ENCODE measurements at regions not wholly inside any gene's neighbourhood (a gene's known extent, or its start where the extent isn't known, plus 50 kb on each side); places are given as distances from the start of the nearest gene placed in this dataset.

GRCh38 chr9:12133416-12133815 lies 559.8 kb upstream of the TYRP1 start:
- in situ Hi-C loops (cut with MboI; ENCODE audit: low pct_unique_long_range_greater_than_20kb, low sequenced_read_pairs, unreplicated experiment): no loop called here
- DNase-seq (ENCODE audit: low spot score): no peak
- TF ChIP-seq CTCF (IDR thresholded peaks at IDR 0.05; ENCODE audit: extremely low read depth, insufficient read depth, missing control alignments): no peak

DNA sequence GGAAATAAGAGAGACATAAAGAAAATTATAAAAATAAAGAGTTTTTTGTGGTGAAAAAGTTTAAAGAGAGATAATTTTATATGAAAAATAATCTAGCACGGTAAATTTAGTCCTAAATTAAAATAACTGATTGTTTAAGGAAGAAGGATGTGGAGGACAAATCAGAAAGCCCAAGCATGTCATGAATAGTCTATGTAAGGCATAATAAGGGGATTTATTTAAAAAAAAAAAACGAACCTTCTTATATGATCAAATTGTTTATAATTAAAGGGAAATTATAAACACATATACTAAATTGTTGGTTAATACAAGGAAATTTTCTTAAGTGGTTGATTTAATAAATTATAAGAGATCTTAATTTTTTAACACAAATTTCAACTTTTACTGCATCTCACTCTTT lies 551.8 kb upstream of the TYRP1 start:
- in situ Hi-C loops (cut with MboI; ENCODE audit: low pct_unique_long_range_greater_than_20kb, low sequenced_read_pairs, unreplicated experiment): no loop called here
- no peak for DNase-seq (ENCODE audit: low spot score)
- no peak for TF ChIP-seq CTCF (IDR thresholded peaks at IDR 0.05; ENCODE audit: extremely low read depth, insufficient read depth, missing control alignments)

- no peak for DNase-seq (ENCODE audit: low spot score)
- in situ Hi-C loops (cut with MboI; ENCODE audit: low pct_unique_long_range_greater_than_20kb, low sequenced_read_pairs, unreplicated experiment): no loop called here
- TF ChIP-seq CTCF (IDR thresholded peaks at IDR 0.05; ENCODE audit: extremely low read depth, insufficient read depth, missing control alignments): no peak
These were observed 537.6 kb upstream of the TYRP1 start for GRCh38 chr9:12155401-12156134.

DNA sequence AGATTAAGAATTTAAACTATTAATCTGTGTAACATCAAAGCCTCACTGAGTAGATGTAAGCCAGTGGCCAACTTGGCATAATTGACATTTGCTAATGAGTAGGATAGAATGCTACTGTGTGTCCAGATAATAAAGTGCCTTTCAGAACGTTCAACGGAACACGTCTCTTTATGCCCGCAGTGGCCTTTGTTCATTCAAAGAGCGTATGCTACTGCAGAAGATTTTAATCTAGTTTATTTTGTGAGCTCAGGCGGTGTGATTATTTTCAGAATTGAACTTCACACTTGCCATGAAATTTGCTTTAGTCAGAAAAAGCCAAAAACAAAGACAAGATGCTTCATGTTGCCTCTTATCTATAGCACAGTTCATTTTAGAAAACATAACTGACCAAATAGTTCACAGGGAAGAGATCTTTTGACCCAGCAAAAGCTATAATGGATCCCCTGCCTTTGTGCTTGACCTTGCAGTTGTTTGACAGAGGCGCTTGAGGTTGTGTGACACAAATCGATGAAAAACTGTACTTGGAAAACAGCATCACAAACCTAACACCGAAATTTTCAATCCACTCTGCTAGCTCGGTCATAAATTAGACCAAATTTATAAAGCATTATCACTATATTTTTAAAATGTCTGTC lies 530.9 kb upstream of the TYRP1 start:
- in situ Hi-C loops (cut with MboI; ENCODE audit: low pct_unique_long_range_greater_than_20kb, low sequenced_read_pairs, unreplicated experiment): no loop called here
- DNase-seq (ENCODE audit: low spot score): no peak
- TF ChIP-seq CTCF (IDR thresholded peaks at IDR 0.05; ENCODE audit: extremely low read depth, insufficient read depth, missing control alignments): no peak

DNA sequence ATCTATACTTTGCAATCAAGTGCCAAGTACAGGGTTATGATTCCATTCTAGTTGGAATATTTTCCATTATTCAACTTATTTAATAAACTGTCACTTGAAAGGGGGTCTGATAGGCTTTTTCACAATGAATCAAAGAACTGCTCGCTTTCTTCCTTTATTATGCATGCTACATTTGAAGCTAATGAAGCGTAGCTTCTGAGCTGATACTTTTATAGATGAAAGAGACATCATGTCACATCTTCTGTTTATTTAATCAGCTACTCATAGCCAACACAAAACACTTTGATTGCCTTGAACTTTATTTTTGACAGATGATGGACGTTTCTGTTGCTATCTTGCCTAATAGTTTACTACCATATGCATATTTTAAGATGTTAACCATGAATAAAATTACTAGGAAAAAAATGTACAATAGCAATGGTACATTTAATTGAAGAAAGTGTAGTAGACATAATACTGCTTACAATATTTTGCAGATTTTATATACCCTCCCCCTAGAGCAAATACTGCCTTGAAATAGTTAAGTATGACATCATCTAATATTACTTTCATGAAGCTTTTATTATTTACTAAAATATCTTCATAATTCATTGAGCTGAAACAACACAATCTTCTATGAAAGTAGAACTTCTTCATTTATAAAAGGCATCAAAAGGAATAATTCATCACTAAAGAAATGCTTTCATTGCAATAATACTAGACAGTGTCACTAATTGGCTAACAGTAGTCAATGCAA lies 529.3 kb upstream of the TYRP1 start:
- in situ Hi-C loops (cut with MboI; ENCODE audit: low pct_unique_long_range_greater_than_20kb, low sequenced_read_pairs, unreplicated experiment): no loop called here
- no peak for TF ChIP-seq CTCF (IDR thresholded peaks at IDR 0.05; ENCODE audit: extremely low read depth, insufficient read depth, missing control alignments)
- no peak for DNase-seq (ENCODE audit: low spot score)

- in situ Hi-C loops (cut with MboI; ENCODE audit: low pct_unique_long_range_greater_than_20kb, low sequenced_read_pairs, unreplicated experiment): no loop called here
These were observed 526.7 kb upstream of the TYRP1 start for GRCh38 chr9:12166518-12166917.

More at GRCh38 chr9:12166518-12166917, 526.7 kb upstream of the TYRP1 start:
- no peak for DNase-seq (ENCODE audit: low spot score)
- TF ChIP-seq CTCF (IDR thresholded peaks at IDR 0.05; ENCODE audit: extremely low read depth, insufficient read depth, missing control alignments): no peak

Measured in GM13977 (cell line).